ENCODE measurements at regions not wholly inside any gene's neighbourhood (a gene's known extent, or its start where the extent isn't known, plus 50 kb on each side); places are given as distances from the start of the nearest gene placed in this dataset.
"Not testable (repeated sequence)": the region's sequence is repeated elsewhere in the genome, so short reads cannot be mapped to it uniquely, and the experiment has no call there.

- DNase-seq = no peak
These were observed 93.7 kb downstream of the MRM1 start for GRCh38 chr17:36695082-36695481.

- DNase-seq = not testable (repeated sequence)
These were observed 94.3 kb downstream of the MRM1 start for GRCh38 chr17:36695710-36696109.

GRCh38 chr17:36696805-36697204 lies 95.4 kb downstream of the MRM1 start:
- no peak for DNase-seq

GRCh38 chr17:36697903-36698530 lies 96.6 kb downstream of the MRM1 start:
- no peak for DNase-seq

GRCh38 chr17:36701429-36702099 lies 100.2 kb downstream of the MRM1 start:
- no peak for DNase-seq

GRCh38 chr17:36702636-36703035 lies 101.3 kb downstream of the MRM1 start:
- no peak for DNase-seq

GRCh38 chr17:36703860-36704266 lies 102.5 kb downstream of the MRM1 start:
- DNase-seq = peak in 27 of 51 donors; percentile 14 to 58 (median 31)

GRCh38 chr17:36705283-36705795 lies 104.0 kb downstream of the MRM1 start:
- DNase-seq = no peak

- peak in 9 of 51 donors; percentile 2 to 19 (median 4) for DNase-seq
These were observed 104.7 kb downstream of the MRM1 start for GRCh38 chr17:36705874-36706731.

- DNase-seq = no peak
These were observed 106.5 kb downstream of the MRM1 start for GRCh38 chr17:36707904-36708303.

GRCh38 chr17:36714789-36715188 lies 113.4 kb downstream of the MRM1 start:
- no peak for DNase-seq

- no peak for DNase-seq
These were observed 114.6 kb downstream of the MRM1 start for GRCh38 chr17:36715951-36716350.

GRCh38 chr17:36717088-36717487 lies 115.7 kb downstream of the MRM1 start:
- no peak for DNase-seq

GRCh38 chr17:36720131-36720530 lies 118.7 kb downstream of the MRM1 start:
- DNase-seq = no peak

- peak in 1 of 51 donors; percentile 66 for DNase-seq
These were observed 120.3 kb downstream of the MRM1 start for GRCh38 chr17:36721560-36722120.

- DNase-seq = peak in 42 of 51 donors; percentile 6 to 73 (median 42)
These were observed 120.9 kb downstream of the MRM1 start for GRCh38 chr17:36722121-36722902.

GRCh38 chr17:36722903-36723263 lies 121.5 kb downstream of the MRM1 start:
- DNase-seq = no peak

GRCh38 chr17:36723459-36724025 lies 122.2 kb downstream of the MRM1 start:
- peak in 1 of 51 donors; percentile 4 for DNase-seq

- DNase-seq = no peak
These were observed 124.8 kb downstream of the MRM1 start for GRCh38 chr17:36726199-36726598.

GRCh38 chr17:36727052-36727451 lies 125.7 kb downstream of the MRM1 start:
- DNase-seq = no peak

GRCh38 chr17:36727577-36727976 lies 126.2 kb downstream of the MRM1 start:
- no peak for DNase-seq
